Lower leg skin (tissue), 4 donors: ENCODE measurements at regions not wholly inside any gene's neighbourhood (a gene's known extent, or its start where the extent isn't known, plus 50 kb on each side); places are given as distances from the start of the nearest gene placed in this dataset.
"Not testable (repeated sequence)": the region's sequence is repeated elsewhere in the genome, so short reads cannot be mapped to it uniquely, and the experiment has no call there.

Source experiments
- DNase-seq, 2 donors: peaks; one replicate each; pipeline ENCODE4 v3.0.0-alpha.2; 2019; ENCODE audit warnings: low spot score in 2 of 2
- H3K4me3 ChIP-seq: fragments of 200-600 bp; sonication (generic); 2 replicates; pipeline ENCODE4 v1.5.1; 2017; ENCODE audit warnings: mild to moderate bottlenecking, low read depth; ENCODE audit not compliant: poor library complexity, severe bottlenecking
- POLR2A ChIP-seq, 2 donors: fragments of 450-650 bp; IDR thresholded peaks; one replicate each; pipeline ENCODE4 v1.6.1; 2016 to 2017; ENCODE audit warnings: antibody characterized with exemption in 2 of 2, mild to moderate bottlenecking in 1 of 2, moderate library complexity in 1 of 2
- WGBS, 2 donors: methylation state at CpG; one replicate each; pipeline ENCODE4 v1.1.5; 2018; 5-methylcytosine and 5-hydroxymethylcytosine counted together
- intact Hi-C: fragments of 100-400 bp; cut with DNase I; formaldehyde crosslinking; loops from one replicate; pipeline ENCODE4 v1.15.0; 2023; ENCODE audit warnings: low total_unique reads
- TF ChIP-seq, protein P1 (sequence below), 3 donors: fragments of 450-650 bp; IDR thresholded peaks; one replicate each; pipeline ENCODE4 v1.5.1; 2016; ENCODE audit warnings: antibody characterized with exemption in 3 of 3, mild to moderate bottlenecking in 3 of 3, moderate library complexity in 2 of 3

DNA sequence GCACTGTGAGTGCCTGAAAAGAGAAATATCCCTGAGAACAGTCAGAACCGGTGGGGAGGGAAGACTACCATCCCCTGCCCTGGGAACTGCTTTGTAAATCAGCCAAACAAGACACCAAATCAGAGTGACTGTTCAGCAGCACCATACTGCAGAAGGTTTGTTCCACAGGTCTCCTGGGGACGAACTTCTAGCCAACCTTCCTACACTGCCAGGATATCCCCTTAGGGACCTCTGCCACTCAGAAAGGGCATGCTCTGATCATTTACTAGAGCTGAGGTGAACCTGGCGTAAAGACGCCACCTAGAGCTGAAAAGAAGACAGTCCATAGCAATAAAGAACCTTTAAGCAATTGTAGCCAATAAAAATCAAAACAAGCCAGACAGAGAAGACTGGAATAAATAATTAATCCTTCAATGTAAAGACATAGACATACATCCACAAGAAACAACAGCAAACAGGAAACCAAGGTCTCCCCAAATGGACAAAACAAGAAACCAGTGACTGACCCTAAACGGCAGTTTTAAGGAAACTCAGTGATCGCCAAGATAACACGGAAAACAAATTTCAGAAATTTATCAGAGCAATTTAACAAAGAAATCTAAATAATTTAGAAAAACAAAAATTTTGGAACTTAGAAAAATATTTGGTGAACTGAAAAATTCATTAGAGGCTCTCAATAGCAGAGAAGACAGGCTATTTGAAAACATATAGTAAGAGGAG is 228.1 kb upstream of the AMIGO2 start:
- 59 to 60% methylated on average over 7 of the region's 7 CpGs for WGBS, 2 donors
- intact Hi-C loops, result no loop called here
- no peak for DNase-seq
- H3K4me3 ChIP-seq, result no peak overlapping the region
- TF ChIP-seq, protein P1, sequence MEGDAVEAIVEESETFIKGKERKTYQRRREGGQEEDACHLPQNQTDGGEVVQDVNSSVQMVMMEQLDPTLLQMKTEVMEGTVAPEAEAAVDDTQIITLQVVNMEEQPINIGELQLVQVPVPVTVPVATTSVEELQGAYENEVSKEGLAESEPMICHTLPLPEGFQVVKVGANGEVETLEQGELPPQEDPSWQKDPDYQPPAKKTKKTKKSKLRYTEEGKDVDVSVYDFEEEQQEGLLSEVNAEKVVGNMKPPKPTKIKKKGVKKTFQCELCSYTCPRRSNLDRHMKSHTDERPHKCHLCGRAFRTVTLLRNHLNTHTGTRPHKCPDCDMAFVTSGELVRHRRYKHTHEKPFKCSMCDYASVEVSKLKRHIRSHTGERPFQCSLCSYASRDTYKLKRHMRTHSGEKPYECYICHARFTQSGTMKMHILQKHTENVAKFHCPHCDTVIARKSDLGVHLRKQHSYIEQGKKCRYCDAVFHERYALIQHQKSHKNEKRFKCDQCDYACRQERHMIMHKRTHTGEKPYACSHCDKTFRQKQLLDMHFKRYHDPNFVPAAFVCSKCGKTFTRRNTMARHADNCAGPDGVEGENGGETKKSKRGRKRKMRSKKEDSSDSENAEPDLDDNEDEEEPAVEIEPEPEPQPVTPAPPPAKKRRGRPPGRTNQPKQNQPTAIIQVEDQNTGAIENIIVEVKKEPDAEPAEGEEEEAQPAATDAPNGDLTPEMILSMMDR (IDR thresholded peaks at IDR 0.05), result no peak
- no peak for TF ChIP-seq POLR2A (IDR thresholded peaks at IDR 0.05)

DNA sequence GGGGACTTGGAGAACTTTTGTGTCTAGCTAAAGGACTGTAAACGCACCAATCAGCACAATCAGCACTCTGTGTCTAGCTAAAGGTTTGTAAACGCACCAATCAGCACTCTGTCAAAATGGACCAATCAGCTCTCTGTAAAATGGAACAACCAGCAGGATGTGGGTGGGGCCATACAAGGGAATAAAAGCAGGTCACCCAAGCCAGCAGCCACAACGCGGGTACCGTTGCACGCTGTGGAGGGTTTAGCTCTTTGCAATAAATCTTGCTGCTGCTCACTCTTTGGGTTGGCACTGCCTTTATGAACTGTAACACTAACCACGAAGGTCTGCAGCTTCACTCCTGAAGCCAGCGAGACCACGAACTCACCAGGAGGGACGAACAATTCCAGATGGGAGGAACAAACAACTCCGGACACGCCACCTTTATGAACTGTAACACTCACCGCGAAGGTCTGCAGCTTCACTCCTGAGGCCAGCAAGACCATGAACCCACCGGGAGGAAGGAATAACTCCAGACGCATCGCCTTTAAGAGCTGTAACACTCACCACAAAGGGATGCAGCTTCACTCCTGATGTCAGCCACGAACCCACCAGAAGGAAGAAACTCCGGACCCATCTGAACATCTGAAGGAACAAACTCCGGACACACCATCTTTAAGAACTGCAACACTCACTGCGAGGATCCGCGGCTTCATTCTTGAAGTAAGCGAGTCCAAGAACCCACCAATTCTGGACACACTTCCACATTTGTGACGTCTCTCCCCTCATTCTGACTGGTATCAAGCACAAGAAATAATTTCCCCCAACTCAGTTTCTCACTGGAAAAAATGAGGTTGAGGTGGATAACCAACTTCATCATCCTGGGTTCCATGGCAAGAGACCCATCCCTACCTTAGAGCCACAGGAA is 227.3 kb upstream of the AMIGO2 start:
- intact Hi-C loops, H3K4me3 ChIP-seq, DNase-seq: not testable (repeated sequence)
- WGBS, 2 donors, result 81 to 90% methylated on average over 25 of the region's 25 CpGs

DNA sequence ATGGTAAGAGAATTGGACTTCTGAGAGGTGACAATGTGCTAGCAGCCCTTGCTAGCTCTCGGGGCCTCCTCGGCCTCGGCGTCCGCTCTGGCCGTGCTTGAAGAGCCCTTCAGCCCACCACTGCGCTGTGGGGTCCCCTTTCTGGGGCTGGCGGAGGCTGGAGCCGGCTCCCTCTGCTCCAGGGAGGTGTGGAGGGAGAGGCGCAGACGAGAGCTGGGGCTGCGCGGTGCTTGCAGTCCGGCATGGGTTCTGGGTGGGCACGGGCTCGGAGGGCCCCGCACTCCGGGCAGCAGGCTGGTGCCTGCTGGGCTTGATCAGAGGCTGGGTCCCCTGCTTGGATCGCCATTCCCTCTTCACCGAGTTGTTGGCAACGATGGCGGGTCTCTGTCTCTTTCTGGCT is 226.4 kb upstream of the AMIGO2 start:
- TF ChIP-seq POLR2A (IDR thresholded peaks at IDR 0.05), result no peak
- TF ChIP-seq, protein P1 (IDR thresholded peaks at IDR 0.05), result no peak
- intact Hi-C loops, result no loop called here
- no peak for DNase-seq
- 91 to 92% methylated on average over 22 of the region's 22 CpGs for WGBS, 2 donors
- no peak overlapping the region for H3K4me3 ChIP-seq

DNA sequence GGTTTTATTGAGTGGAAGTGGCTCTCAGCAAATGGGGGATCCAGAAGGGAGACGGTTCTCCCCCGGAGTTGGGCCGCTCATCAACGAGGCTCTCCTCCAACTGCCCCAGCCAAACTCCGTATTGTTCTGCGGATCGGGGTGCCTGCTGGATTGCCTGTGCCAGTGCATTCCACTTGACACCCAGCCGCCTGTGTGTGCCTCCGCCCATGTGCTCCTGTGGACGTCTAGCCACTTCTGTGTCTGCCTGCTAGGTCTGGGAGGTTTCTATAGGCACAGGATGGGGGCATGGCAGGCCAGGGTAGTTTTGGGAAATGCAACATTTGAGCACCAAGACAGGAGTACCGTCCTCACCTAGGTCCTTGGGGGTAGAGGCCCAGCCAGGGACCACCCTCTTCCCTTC is 225.7 kb upstream of the AMIGO2 start:
- DNase-seq, result no peak
- TF ChIP-seq, protein P1 (IDR thresholded peaks at IDR 0.05), result no peak
- no peak for TF ChIP-seq POLR2A (IDR thresholded peaks at IDR 0.05)
- 89 to 92% methylated on average over 11 of the region's 11 CpGs for WGBS, 2 donors
- intact Hi-C loops, result no loop called here
- H3K4me3 ChIP-seq, result no peak overlapping the region

DNA sequence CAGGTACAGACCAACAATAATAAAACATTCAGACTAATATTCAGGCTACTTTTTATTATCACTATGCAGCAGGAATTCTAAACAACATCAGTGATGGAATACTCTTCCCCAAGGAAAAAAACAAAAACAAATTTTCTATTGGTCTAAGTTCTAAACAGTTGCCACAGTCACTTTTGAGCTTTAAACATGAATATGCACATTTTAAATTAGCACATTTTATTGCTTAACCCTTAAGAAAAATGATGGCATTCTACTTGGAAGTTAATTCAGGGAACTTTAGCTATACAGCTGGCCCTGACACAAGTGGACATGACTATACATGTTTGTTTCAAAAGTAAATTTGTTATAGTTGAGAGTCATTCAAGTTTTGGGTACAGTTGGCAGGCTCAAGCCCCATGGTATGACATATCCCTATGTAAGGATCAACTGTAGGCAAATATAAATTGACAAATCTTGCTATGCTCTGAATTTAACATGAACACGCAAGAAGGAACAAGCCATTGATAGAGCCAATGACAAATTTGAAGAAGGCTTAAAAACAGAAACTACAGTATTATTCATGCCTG is 224.3 kb upstream of the AMIGO2 start:
- intact Hi-C loops, result no loop called here
- DNase-seq, result no peak
- no peak for TF ChIP-seq POLR2A (IDR thresholded peaks at IDR 0.05)
- TF ChIP-seq, protein P1 (IDR thresholded peaks at IDR 0.05), result no peak
- H3K4me3 ChIP-seq, result no peak overlapping the region
- 55 to 83% methylated on average over 1 of the region's 1 CpG for WGBS, 2 donors

DNA sequence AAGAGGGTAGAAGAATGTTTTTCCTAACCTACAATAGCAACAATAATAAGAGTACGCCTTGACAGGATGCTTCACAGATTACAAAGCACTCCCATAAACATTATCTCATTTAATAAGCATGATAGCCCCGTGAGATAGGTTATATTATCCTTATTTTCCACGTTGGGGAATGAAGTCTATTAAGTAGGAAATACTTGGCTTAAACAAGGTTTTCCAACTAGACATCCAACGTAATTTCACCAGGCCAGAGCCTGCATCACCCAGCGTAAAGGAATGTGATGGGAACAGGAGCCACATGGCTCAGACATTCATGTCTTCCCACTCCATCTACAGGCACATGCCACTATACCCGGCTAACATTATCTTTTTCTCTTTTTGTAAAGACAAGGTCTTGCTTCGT is 223.4 kb upstream of the AMIGO2 start:
- 82 to 83% methylated on average over 7 of the region's 7 CpGs for WGBS, 2 donors
- TF ChIP-seq, protein P1 (IDR thresholded peaks at IDR 0.05), result no peak
- no peak for TF ChIP-seq POLR2A (IDR thresholded peaks at IDR 0.05)
- DNase-seq, result no peak
- H3K4me3 ChIP-seq, result no peak overlapping the region
- intact Hi-C loops, result no loop called here
